C4-2B (cell line): ENCODE measurements at regions not wholly inside any gene's neighbourhood (a gene's known extent, or its start where the extent isn't known, plus 50 kb on each side); places are given as distances from the start of the nearest gene placed in this dataset.

Source experiments
- H3K27ac ChIP-seq: fragments of 450-650 bp; 2 replicates; pipeline ENCODE4 v1.5.1; 2017
- ZFX ChIP-seq: fragments of 450-650 bp; IDR thresholded peaks from 2 replicates; pipeline ENCODE4 v1.6.1; 2017
- TF ChIP-seq, protein P1 (sequence below): fragments of 450-650 bp; conservative IDR thresholded peaks from 2 replicates; pipeline ENCODE4 v1.5.1; 2017; ENCODE audit warnings: mild to moderate bottlenecking

- peak overlapping the region; percentile 97 for H3K27ac ChIP-seq
- TF ChIP-seq, protein P1, sequence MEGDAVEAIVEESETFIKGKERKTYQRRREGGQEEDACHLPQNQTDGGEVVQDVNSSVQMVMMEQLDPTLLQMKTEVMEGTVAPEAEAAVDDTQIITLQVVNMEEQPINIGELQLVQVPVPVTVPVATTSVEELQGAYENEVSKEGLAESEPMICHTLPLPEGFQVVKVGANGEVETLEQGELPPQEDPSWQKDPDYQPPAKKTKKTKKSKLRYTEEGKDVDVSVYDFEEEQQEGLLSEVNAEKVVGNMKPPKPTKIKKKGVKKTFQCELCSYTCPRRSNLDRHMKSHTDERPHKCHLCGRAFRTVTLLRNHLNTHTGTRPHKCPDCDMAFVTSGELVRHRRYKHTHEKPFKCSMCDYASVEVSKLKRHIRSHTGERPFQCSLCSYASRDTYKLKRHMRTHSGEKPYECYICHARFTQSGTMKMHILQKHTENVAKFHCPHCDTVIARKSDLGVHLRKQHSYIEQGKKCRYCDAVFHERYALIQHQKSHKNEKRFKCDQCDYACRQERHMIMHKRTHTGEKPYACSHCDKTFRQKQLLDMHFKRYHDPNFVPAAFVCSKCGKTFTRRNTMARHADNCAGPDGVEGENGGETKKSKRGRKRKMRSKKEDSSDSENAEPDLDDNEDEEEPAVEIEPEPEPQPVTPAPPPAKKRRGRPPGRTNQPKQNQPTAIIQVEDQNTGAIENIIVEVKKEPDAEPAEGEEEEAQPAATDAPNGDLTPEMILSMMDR, result no peak
- TF ChIP-seq ZFX, result no peak; the same call in 1 of the 2 replicates
Observed at GRCh38 chr3:188948281-188948996, 223.3 kb upstream of the TPRG1 start.

DNA sequence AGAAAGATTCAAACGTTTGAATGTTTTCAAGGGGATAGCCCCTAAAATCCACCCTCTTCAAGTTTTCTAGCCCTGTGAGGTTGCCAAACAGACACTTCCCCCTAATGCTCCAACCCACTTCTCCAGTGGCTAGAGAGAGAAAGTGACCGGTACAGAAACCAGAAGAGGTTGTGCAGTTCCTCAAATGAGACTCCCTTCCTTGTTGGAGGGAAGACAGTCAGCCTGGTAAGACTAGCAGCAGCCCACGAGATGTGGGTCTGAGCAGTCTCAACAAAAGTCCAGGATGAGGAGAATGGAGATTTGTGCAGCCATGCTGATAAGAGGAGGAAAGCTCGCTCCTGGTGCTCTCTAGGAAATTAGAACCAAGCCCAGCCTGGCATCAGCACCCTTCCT is 222.8 kb upstream of the TPRG1 start:
- peak overlapping the region; percentile 97 for H3K27ac ChIP-seq

GRCh38 chr3:188949456-188949855 is 222.3 kb upstream of the TPRG1 start:
- H3K27ac ChIP-seq, result peak overlapping the region; percentile 97
- TF ChIP-seq, protein P1, result no peak
- no peak for TF ChIP-seq ZFX

More for the DNA sequence above, 222.8 kb upstream of the TPRG1 start:
- TF ChIP-seq ZFX, result no peak
- TF ChIP-seq, protein P1, result no peak

DNA sequence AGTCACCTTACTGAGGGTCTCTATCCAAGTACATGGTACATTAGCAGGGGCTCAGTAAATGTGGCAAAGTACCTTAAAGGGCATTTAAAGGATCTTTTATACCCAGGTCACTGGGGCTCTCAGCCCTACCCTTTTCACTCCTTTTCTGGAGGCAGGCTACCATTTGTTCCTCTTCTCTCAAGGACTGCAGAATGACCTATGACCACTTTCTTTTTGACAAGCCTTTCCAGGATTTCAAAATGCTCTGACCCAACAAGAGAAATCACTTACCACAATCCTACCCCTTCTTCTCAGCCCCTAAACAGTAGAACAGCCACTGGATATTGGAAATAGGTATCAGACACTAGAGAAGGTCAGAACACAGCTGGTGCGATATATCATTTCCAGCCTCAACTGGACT is 221.8 kb upstream of the TPRG1 start:
- H3K27ac ChIP-seq, result peak overlapping the region; percentile 20
- no peak for TF ChIP-seq ZFX
- TF ChIP-seq, protein P1, result no peak

- TF ChIP-seq, protein P1, result no peak
- H3K27ac ChIP-seq, result peak overlapping the region; percentile 20
Observed at GRCh38 chr3:188950832-188951489, 220.8 kb upstream of the TPRG1 start.

DNA sequence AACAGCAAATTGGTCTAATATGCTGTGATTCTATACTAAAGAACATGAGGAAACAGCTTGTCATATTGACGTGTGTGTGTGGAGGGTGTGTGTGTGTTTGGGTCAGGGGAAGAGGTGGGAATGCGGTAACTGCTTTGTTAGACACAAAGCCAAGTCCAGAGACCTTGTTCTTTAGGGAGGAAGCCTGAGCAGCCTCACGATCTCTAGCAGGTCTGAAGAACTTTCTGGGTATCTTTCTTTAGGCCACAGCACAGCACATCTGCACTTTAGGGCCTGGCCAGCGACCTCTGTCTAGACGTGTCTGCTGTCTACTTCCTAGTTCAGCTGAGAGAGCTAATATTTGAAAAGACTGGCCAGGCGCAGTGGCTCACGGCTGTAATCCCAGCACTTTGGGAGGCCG is 220.0 kb upstream of the TPRG1 start:
- TF ChIP-seq, protein P1, result no peak
- no peak for TF ChIP-seq ZFX
- H3K27ac ChIP-seq, result peak overlapping the region; percentile 2

DNA sequence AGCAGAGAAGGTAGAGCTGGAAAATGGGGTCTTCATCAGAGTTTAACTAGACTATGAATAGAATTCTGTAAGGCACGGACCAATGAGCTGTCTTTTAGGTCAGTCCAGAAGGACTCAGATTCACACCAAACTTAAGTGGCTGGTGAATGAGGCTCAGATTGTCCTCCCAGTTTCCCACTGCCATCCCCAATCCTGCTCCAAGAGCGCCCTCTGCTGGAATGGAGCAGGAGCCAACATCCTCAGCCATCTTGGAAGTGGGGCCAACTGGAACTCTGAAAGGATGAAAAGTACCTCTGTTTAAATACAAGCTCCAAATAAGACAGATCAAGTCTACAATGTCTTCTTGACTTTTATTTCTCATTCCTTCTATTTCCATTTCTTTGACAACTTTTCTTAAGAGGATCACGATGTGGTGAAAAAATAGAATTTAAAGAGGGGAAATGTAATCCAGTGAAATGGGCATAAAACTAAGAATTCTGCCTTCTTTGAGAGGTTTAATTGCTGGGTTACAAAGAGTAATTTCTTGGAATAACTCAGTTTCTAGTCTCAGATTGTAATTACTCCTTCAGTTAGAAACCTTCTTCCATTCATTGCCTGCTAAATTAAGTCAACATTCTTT is 217.1 kb upstream of the TPRG1 start:
- TF ChIP-seq, protein P1, result peak; percentile 98
- no peak for TF ChIP-seq ZFX
- no peak overlapping the region for H3K27ac ChIP-seq
